ENCODE measurements at regions not wholly inside any gene's neighbourhood (a gene's known extent, or its start where the extent isn't known, plus 50 kb on each side); places are given as distances from the start of the nearest gene placed in this dataset.

DNA sequence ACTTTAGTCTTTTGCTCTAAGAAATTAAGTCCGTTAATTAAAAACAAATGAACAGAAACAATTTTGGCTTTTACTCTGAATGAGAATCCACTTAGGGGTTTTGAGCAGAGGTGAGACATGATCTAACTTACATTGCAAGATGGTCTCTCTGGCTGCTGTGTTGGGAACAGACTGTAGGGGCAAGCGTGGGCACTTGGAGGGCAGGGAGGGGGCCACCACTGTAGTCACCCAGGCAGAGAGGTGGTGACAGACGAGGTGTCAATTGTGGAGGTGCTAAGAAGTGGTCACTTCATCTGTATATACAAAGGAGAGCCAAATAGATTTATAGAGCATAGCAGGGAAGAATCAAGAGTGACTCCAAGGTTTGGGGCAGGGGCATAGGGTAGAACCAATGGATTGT, 71.1 kb upstream of the IRF2BP2 start:
- DNase-seq: no peak

DNA sequence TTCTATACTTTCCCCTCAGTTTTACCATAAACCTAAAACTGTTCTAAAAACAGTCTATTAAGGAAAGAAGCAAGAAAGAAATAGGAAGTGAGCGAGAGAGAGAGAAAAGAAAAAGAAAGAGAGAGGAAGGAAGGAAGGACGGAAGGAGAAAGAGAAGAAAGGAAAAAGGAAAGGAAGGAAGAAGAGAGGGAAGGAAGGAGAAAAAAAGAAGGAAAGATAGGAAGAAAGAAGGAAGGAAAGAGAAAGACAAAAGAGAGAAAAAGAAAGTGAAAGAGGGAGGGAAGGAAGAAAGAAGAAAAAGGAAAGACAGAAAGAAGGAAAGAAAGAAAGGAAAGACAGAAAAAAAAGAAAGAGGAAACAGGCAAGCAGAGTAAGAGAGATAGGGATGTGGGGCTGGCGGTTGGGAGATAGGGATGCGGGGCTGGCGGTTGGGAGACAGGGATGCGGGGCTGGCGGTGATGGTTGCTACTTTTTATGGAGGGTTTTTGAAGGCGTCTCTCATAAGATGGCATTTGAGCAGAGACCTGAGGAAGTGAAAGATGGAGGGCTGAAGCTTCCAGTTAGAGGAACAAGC, 70.4 kb upstream of the IRF2BP2 start:
- no peak for DNase-seq

DNA sequence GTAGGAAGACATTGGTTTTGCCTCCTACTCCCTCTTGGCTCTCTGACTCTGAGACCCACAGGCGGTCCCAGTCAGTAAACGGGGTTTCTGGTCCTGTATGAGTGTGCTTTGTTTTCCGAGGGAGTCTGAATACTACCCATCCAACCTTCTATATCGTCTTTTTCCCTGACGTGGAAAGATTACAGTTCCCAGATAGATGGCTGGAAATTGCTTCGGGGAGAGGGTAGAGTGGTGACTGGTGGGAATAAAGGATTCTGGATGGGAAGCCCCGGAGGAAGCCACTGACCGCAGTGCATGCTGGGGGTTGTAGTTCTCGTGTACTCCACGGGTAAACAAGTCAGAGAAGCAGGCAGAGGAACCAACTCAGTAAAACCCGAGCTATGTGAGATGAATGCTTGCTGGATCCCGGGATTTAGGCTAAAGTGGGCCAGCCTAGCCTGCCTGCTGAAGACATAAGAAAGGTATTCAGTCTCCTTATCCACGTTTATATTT, 66.2 kb upstream of the IRF2BP2 start:
- peak; percentile 49 for DNase-seq

DNA sequence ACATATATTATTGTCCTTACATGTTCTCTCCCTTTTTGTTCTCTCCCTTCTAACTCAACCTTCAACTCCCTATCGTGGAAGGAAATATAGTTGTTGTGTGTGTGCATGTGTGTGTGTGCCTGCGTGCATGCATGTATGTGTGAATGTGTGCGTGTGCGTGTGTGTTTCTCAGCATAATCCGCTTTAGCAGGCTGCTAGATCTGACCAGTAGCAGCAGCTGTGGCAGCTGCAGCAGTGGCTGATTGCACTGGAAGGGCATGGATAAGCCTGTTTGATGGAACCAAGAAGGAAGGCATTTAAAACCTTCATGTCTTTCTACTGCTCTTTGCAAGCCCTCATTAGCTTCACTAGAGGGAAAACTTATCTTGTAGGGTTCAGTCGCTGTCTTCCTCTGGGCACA, 65.6 kb upstream of the IRF2BP2 start:
- no peak for DNase-seq

DNA sequence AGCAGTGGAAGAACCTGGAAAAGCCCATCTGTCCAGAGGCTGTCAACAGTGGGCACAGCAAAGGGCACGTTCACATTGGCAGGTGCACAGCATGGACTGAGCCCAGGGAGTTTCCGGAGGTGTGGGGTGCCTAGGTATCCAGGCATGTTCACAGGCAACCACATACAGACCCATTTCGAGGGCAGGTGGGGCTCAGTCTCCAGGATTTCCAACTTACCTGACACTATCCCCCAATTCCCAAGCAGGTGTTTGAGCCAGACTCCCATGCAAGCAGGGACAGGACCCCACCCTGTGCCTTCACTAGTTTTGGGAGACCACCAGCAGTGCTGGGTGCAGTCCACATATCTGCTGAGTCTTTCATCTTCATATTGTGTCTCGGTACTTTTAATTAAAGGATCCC, 65.0 kb upstream of the IRF2BP2 start:
- no peak for DNase-seq

DNA sequence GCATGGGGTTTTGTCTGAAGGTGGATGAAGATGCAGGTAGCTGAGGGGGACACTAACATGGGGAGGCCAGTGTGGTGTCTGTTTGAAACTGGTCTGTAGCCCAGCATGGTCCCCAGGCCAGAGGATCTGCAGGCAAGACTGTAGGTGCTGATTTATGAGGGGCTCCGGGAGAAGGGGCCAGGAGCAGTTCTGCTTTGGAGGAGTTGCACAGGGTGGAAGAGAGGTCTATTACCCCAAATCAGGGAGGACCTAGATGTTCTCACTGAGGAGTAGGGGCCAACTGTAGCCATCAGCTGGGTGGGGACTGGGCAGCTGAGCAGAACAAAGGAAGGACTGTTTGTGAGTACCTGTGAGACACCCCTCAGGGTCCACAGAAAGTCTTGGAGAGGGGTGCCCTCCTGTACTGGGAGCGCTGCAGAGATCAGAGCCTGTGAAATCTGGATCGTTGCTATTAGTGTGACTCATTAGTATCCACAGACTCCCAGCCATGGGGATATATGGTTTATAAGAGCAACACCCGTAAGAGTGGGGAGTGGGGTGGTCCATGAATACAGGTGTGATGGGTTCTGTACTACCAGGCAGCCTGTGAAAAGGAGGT, 64.3 kb upstream of the IRF2BP2 start:
- no peak for DNase-seq

DNA sequence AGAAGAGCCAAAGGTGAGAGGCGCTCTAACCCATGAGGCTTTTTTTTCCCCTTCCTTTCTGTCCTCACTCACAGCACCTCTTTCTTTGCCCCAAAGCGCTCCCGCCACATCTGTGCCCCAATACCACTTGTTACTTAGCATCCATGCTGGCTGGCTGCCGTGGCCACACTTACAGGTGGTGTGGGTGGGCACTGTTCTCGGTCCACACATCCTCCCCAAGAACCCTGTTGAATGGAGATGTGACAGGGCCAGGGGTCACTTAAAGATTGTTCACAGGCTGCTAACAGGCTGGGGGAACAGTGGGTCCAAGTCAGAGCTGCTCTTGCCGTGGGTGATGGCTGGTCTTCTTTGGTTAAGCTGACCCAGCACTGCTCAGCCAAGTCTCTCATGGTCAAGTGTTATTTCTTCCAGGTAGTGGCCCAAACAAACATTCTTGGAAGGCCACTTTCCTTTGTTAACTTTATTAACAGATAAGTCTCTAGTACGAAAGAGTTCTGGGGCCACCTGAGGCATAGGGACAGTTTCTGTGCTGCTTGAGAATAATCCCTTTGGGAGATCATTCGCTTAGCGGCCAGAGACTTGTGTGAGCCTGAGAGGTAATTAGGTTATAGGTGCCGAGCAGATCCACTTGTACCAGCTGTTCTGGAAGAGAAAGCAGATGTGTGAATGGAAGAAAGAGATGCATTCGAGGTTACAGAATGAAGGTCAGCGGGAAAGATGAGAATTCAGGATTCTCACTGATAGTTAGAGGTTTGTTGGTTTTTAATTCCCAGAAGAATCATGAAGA, 62.6 kb upstream of the IRF2BP2 start:
- DNase-seq: no peak

DNA sequence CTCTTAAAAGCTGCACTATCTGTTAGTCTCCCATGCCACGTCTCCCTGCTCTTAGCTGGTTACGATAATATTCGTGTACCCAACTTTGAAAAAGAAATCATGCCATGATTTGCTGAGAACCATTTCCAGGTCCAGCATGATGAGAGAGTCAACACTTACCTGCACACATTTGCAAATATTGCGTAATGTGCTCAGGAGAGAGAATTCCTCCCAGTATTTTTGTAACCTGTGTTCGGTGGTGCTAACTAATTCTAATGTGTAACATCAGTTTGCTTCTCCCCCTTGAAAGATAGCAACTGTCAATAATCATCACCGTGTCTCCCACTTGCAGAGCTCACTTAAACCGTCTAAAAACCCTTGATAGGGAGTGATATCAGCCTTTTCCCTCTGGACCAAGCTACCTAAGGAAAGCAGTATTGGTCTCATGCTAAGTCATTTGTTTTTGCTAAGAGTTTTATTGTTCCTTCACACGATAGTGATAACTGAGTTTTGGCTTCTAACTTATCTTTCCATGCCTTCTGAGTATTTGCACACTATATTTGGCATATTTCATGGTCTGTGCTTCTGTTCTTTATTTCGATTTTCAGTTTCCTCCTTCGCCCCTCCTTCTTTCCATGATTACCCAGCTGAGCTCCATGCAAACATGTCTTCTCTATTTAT, 61.1 kb upstream of the IRF2BP2 start:
- DNase-seq: no peak

DNA sequence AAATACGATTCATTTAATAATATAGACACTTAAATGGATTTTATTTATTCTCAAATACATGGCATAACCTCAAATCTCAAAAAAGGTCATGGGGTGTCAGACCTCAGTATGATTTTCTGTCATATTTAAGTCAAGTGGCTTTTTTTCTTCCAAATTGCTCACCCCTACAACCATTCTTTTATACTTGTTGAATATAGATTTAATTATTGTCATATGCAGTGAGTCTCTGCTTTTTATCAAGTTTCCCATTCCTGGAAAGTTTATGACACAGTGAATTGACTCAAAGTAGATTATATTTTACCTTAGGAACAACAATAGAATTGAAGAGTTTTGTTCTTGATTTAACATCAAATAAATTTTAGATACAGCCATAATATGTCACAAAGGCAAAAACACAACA, 59.5 kb upstream of the IRF2BP2 start:
- no peak for DNase-seq

DNA sequence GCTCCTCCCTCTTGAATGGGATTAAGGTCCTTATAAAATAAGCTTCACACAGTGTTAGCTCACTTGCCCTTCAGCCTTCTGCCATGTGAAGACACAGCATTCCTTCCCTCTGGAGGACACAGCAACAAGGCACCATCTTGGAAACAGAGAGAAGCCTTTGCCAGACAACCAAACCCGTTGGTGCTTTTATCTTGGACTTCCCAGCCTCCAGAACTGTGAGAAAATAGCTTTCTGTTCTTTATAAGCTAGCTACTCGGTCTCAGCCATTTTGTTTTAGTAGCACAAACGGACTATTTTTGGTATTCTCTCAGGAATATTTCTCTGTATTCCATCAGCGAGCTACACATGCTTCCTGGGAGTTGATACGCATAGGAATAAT, 58.6 kb upstream of the IRF2BP2 start:
- no peak for DNase-seq

DNA sequence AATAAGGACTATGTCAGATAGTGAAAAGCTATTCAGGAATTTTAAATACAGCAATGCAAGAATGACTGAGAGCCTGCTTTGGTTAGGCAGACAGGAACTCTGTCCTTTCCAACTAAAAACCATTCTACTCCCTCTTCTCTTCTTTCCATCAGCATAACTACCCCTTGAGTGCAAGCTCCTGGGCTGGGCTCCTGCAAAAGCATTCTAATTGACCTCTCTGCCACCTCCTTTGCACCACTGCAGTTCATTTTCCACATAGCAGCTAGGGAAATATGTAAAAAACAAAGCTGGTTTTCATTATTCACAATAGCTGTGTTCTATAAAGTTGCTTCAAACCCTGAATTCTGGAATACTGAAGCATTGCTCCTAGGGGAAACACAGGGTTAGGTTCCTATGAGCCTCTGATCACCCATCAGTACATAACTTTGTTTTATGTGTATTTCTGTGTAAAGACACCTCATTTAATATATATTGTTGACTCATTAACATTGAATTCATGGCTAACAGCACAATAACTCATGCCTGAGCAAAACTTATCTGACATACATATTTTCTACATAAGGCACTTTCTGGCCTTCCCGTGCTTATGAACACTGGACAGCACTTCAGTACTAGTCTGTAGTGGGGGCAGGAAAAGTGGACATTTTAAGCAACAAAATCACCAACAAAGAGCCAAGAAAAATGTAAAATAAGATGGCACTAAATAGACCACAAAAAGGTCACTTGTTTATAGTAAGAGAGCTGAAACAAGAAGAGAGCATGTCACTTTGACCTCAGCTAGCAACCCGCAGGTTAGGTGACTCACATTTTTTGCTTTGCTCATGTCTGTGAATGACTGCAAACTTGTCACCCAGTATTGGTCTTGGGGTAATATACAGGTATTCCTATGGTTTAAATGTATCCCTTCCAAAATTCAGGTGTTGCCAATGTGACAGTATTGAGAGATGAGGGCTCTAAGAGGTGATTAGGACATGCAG, 57.9 kb upstream of the IRF2BP2 start:
- no peak for DNase-seq

DNA sequence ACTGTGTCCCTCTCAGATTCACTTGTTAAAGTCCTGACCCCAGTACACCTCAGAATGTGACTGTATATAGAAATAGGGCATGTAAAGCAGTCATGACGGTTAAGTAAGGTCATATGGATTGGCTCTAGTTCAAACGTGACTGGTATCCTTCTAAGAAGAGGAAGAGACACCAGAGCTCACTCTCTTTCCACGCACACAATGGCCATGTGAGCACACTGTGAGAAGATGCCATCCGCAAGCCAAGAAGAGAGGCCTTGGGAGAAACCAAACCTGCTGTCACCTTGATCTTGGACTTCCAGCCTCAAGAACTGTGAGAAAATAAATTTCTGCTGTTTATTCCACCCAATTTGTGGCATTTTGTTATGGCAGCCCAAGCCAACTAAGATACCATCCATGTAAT, 56.8 kb upstream of the IRF2BP2 start:
- DNase-seq: no peak

DNA sequence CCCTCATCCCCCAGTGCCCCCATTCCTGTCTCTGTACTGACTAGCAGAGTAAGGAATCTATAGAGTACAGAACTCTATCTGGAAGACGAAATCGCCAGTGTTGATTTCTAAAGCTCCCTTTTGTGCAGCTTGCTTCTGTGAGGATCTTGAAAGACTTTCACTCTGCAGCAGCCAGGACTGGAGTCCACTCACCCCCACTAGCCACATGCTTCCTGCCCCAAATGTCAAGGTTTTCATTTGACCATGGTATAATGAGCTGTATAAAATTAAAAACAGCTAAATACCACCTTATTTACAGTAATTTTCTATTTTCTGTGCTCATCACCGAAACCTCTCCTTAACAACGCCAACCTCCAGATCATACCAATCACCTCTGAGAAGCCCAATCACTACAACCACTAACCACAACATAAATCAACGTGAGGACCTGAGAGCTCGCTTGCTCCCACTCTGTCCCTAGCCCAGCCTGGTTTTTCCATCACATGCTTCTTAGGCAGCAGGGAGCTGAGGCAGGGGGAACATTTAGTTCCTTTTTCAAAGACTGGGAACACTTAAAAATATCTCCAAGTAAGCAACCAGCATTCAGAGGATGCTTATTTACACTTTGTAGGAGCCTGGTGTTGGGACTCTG, 56.1 kb upstream of the IRF2BP2 start:
- no peak for DNase-seq

DNA sequence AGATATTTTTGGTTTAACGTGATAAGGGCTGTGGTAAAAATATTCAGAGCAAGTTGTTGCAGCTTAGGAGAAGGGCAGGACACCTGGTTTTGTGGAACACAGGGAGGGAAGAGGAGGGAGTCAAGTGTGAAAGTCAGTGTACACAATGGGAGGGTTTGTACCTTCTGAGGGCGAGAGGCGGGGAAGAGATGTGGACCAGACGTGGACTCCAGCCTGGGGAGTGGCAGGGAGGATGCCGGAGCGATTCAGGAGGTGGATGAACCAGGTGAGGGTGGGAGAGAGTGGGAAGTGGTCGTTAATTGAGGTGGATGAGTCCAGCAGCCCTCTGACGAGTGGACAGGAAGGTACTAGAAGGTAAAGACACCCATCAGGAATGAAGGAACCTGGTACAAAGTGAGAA, 52.2 kb upstream of the IRF2BP2 start:
- no peak for DNase-seq

DNA sequence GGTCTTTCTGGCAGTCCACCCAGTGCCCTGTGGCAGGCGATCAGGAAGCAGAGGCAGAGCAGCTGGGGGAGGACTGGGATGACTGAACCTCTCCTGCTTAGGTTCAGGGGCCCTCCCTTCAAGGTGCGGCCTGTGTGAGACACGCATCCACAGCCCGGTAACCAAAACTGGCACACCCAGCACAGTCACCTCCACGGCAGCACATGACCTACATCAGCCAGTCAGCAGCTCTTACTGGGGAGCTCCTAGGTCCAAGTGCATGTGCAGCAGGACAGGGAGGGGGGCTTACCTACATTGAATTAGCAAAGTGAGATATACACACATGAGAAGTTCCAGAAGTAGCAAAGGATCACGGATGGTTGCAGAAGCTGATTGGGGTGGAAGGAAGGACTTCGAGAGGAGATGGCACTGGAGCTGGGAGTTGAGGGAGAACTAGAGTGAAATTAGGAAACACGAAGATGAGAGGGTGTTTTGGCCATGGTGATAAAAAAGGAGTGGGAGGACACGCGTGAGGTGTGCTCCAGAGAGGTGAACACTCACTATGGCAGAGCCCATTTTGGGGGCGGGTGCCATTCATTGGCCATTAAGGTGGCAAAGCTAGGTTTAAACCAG, 51.4 kb upstream of the IRF2BP2 start:
- DNase-seq: no peak

DNA sequence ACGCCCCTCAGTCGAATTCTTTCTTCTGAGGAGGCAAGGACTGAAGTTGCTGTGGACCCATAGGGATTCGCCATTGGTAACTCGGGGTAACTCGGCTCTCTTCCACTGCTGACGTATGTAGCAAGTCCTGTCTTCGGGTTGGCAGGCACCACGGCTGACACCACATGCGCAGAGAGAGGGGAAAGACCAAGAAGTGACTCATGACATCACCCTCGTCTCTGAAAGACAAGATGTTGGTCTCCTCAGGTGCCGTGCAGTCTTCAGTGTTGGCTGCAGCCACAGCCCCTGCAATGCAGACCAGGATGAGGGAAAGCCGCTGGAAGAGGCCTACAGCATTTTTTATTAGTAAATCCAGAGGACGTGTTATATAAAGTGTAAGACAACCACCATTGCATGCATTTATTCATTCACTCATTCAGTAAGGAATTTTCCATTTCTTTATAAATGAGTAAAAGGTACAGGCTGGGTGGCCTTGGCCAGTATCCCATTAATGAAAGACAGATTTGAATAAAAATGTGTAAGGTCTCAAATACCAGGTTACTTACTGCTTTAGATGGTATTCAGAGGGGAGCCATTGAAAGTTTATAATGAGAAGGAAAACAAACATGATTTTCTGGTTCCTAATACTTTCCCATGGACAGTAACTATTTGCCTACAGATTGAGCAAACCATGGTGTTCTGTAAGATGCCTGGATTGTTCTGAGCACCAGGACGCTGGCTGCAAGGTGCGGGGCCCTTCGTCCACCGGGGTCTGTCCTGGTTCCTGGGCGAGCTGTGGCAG, 50.7 kb upstream of the IRF2BP2 start:
- DNase-seq: no peak
